BE2C (cell line): ENCODE measurements at regions not wholly inside any gene's neighbourhood (a gene's known extent, or its start where the extent isn't known, plus 50 kb on each side); places are given as distances from the start of the nearest gene placed in this dataset.

Experiments used
- DNase-seq: peaks from one replicate; pipeline ENCODE4 v3.0.0-alpha.2; 2020
- H3K27me3 ChIP-seq: fragments of 250-450 bp; sonication (Bioruptor Pico); 2 replicates; pipeline ENCODE4 v1.5.1; 2020; ENCODE audit warnings: mild to moderate bottlenecking
- H3K36me3 ChIP-seq: fragments of 250-450 bp; sonication (Bioruptor Pico); 2 replicates; pipeline ENCODE4 v1.5.1; 2020; ENCODE audit warnings: mild to moderate bottlenecking
- H3K4me1 ChIP-seq: fragments of 250-450 bp; sonication (Bioruptor Pico); 2 replicates; pipeline ENCODE4 v1.5.1; 2020
- H3K4me3 ChIP-seq: 2 replicates; pipeline ENCODE4 v1.5.1; 2011; ENCODE audit warnings: low read depth, low read length
- H3K9me3 ChIP-seq: fragments of 250-450 bp; sonication (Bioruptor Pico); 2 replicates; pipeline ENCODE4 v1.5.1; 2020
- CTCF ChIP-seq: IDR thresholded peaks from 2 replicates; pipeline ENCODE4 v1.5.1; 2012; ENCODE audit warnings: mild to moderate bottlenecking, low read depth, low read length

DNA sequence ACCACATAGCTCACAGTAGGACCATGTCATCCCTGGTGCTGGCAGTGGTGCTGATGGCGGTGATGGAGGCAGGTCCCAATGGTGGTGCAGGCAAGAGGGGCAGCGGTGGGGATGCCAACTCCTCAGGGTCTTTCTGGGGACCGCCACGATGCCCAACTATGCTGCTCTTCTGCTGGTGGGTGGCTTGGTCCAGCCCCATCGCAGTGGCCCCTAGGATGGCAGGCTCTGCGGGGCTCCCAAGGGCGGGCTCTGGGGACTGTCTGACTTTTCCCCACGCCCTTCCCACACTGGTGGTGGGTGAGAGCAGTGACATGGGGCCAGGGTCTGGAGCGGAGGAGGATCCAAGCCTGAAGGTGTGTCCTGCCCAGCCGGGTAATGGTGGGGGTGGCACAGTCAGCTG is 288.9 kb upstream of the RIOK2 start:
- H3K9me3 ChIP-seq, result 0 out of 2 replicates have a peak, but pooled peaks cover 4% of the 10 kb centered on the region
- H3K27me3 ChIP-seq, result no peaks in the 10 kb centered on the region
- no peak for DNase-seq
- TF ChIP-seq CTCF, result no peak
- H3K4me1 ChIP-seq, result no peaks in the 10 kb centered on the region
- no peaks in the 10 kb centered on the region for H3K36me3 ChIP-seq
- no peak overlapping the region for H3K4me3 ChIP-seq

DNA sequence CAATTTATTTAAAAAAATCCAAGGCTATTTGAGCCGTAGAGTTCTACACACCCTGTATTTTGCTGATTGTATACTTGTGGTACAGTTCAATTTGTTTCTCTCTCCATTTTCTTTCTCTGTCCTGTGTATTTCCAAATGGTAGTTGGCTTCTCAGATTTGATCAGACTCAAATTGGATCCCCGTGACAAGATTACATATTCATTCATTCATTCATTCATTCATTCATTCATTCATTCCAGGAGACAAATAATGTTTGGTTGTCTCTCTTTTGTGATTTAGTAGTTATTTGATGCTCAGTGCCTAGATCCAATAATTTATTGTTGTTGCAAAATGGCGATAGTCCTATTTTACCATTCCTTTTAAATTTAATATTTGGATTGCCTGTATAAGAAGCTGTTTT is 292.8 kb upstream of the RIOK2 start:
- Histone ChIP-seq H3K4me3 (no peak overlapping the region), H3K4me1 (no peaks in the 10 kb centered on the region), H3K36me3 (no peaks in the 10 kb centered on the region), H3K9me3 (no peaks in the 10 kb centered on the region), H3K27me3 (no peaks in the 10 kb centered on the region)
- DNase-seq, result no peak
- TF ChIP-seq CTCF, result no peak

DNA sequence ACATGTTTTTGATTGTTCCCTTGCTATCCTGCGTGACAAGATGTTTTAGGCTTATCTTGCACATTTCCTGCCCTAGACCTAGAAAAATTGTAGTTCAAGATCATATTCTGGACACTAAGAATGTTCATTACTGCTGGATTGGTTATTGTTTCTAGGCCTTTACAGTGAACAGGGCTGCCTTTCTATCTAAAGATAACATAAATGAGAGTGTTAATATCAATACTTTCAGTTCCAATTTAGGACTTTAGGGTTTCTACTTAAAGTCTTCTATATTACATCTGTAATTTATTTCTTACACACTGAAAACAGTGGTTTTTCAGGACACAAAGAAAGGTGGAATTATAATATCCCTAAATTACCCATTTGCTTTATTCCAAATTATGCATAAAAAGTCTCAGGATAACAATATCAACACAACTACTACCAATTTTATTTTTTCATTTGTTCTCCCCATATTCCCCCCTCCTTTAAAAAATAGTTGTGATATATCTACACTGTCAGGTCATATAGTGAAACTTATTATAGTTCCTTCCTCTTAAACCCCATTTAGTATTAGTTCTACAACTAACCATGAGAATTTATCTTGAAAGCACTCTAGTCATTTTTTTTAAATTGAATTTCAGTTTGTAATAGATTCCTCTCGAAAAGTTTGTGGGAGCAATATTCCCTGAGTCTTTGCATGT is 293.9 kb upstream of the RIOK2 start:
- no peak for TF ChIP-seq CTCF
- H3K36me3 ChIP-seq, result no peaks in the 10 kb centered on the region
- H3K4me1 ChIP-seq, result no peaks in the 10 kb centered on the region; the same call in 1 of the 2 replicates
- no peaks in the 10 kb centered on the region for H3K9me3 ChIP-seq
- H3K4me3 ChIP-seq, result no peak overlapping the region
- no peaks in the 10 kb centered on the region for H3K27me3 ChIP-seq
- DNase-seq, result no peak

DNA sequence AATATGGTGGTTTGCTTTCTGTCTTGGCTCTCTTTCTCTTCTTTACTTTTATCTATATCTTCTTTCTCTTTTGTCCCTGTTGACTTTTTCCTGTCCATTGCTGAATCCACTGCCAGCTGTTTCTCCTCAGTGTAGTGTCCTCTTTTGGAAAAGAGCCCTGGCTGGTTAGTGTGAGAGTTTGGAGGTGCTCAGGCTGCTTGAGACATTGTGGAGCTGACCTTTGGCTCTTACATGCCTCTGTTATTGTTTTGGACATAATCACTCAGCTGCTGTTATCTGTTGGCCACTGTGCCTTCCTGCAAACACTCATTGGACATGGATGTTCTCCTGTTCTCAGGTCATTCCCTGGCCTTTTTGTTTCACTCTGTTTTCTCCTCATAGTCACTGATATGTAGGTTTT is 295.4 kb upstream of the RIOK2 start:
- TF ChIP-seq CTCF, result no peak
- no peak for DNase-seq
- no peaks in the 10 kb centered on the region for H3K36me3 ChIP-seq

GRCh38 chr5:97480313-97480712 is 297.3 kb upstream of the RIOK2 start:
- H3K4me3 ChIP-seq, result no peak overlapping the region
- no peak for TF ChIP-seq CTCF

More for the DNA sequence above, 295.4 kb upstream of the RIOK2 start:
- Histone ChIP-seq H3K4me1 (no peaks in the 10 kb centered on the region; the same call in 1 of the 2 replicates), H3K9me3 (no peaks in the 10 kb centered on the region), H3K4me3 (no peak overlapping the region), H3K27me3 (no peaks in the 10 kb centered on the region)

DNA sequence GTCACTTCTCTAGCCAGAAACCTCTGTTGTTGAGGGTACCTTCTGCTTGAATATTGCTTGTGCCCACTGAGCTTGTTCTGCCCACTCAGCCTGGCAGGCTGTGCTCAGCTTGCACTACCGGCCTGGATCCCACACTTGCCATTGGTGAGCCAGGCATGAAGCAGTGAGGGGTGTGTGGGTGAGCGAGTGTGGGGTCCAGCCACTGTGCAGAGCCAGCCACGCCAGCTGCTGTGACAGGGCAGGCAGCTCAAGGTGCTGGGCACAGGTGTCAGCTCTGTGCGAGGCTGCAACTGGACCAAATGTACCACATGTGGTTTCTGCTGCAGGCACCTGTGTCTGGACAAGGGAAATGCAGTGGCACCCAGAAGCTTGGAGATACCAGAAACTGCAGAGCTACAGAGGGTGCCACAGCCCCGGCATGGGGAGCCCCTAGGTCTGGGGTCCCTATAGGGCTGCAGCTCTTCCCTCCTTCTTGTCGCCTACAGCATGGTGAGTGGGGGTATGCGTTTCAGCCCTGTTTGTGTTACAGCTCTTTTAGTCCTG is 305.1 kb upstream of the RIOK2 start:
- TF ChIP-seq CTCF, result no peak
- no peak for DNase-seq
- no peak overlapping the region for H3K4me3 ChIP-seq

More at GRCh38 chr5:97480313-97480712, 297.3 kb upstream of the RIOK2 start:
- no peaks in the 10 kb centered on the region for H3K9me3 ChIP-seq
- no peak for DNase-seq
- no peaks in the 10 kb centered on the region for H3K36me3 ChIP-seq
- no peaks in the 10 kb centered on the region; the same call in 1 of the 2 replicates for H3K4me1 ChIP-seq
- H3K27me3 ChIP-seq, result no peaks in the 10 kb centered on the region

More for the DNA sequence above, 305.1 kb upstream of the RIOK2 start:
- Histone ChIP-seq H3K36me3 (no peaks in the 10 kb centered on the region), H3K27me3 (no peaks in the 10 kb centered on the region), H3K4me1 (no peaks in the 10 kb centered on the region), H3K9me3 (no peaks in the 10 kb centered on the region)
